ENCODE measurements at regions not wholly inside any gene's neighbourhood (a gene's known extent, or its start where the extent isn't known, plus 50 kb on each side); places are given as distances from the start of the nearest gene placed in this dataset.
"Not testable (repeated sequence)": the region's sequence is repeated elsewhere in the genome, so short reads cannot be mapped to it uniquely, and the experiment has no call there.

DNA sequence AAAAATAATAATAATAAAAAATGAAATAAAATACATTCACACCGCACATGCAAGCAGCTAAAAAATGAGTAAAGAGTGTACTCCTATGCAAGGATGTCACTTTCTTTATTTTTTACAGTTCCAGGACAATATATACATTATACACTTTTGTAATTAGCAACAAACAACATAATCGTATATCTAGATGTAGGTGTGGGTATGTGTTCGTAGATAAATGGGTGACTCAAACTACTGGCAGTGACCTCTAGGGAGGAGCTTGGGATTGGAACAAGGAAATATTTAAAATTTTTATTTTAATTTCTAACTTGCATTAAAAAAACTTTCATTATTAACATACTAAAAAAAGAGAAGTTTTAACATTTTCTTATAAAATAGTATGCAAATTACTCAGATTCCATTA lies 86.1 kb upstream of the MYLIP start:
- DNase-seq (ENCODE audit: low spot score in 2 of 2), result no peak
- Histone ChIP-seq H3K36me3 (no peaks in the 10 kb centered on the region), H3K4me3 (no peak overlapping the region), H3K4me1 (no peaks in the 10 kb centered on the region), H3K27me3 (no peaks in the 10 kb centered on the region), H3K9me3 (no peaks in the 10 kb centered on the region), H3K27ac (no peak overlapping the region)
- no peak for TF ChIP-seq POLR2AphosphoS5 (IDR thresholded peaks at IDR 0.05)
- TF ChIP-seq, protein P1, sequence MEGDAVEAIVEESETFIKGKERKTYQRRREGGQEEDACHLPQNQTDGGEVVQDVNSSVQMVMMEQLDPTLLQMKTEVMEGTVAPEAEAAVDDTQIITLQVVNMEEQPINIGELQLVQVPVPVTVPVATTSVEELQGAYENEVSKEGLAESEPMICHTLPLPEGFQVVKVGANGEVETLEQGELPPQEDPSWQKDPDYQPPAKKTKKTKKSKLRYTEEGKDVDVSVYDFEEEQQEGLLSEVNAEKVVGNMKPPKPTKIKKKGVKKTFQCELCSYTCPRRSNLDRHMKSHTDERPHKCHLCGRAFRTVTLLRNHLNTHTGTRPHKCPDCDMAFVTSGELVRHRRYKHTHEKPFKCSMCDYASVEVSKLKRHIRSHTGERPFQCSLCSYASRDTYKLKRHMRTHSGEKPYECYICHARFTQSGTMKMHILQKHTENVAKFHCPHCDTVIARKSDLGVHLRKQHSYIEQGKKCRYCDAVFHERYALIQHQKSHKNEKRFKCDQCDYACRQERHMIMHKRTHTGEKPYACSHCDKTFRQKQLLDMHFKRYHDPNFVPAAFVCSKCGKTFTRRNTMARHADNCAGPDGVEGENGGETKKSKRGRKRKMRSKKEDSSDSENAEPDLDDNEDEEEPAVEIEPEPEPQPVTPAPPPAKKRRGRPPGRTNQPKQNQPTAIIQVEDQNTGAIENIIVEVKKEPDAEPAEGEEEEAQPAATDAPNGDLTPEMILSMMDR (IDR thresholded peaks at IDR 0.05), result no peak
- TF ChIP-seq POLR2A (IDR thresholded peaks at IDR 0.05), result no peak
- intact Hi-C loops (cut with DNase I; ENCODE audit: low total_unique reads), result no loop called here

GRCh38 chr6:16041327-16041726 lies 87.6 kb upstream of the MYLIP start:
- H3K27ac ChIP-seq, result no peak overlapping the region
- no peaks in the 10 kb centered on the region for H3K36me3 ChIP-seq
- no peaks in the 10 kb centered on the region for H3K4me1 ChIP-seq
- no peaks in the 10 kb centered on the region for H3K27me3 ChIP-seq
- DNase-seq (ENCODE audit: low spot score in 2 of 2), result no peak
- TF ChIP-seq POLR2A (IDR thresholded peaks at IDR 0.05) (no peak), POLR2AphosphoS5 (IDR thresholded peaks at IDR 0.05) (no peak)
- TF ChIP-seq, protein P1 (IDR thresholded peaks at IDR 0.05), result no peak
- H3K9me3 ChIP-seq, result no peaks in the 10 kb centered on the region
- intact Hi-C loops (cut with DNase I; ENCODE audit: low total_unique reads), result no loop called here
- H3K4me3 ChIP-seq, result no peak overlapping the region

DNA sequence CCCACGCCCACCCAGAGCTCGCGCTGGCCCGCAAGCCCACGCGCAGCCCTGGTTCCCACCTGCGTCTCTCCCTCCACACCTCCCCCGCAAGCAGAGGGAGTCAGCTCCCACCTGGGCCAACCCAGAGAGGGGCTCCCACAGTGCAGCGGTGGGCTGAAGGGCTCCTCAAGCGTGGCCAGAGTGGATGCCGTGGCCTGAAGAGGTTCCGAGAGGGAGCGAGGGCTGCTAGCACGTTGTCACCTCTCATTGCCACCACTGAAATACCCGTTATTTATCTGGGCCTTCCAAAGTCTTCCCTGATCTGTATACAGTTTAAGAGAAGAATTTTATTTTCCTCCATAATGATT lies 88.3 kb upstream of the MYLIP start:
- Histone ChIP-seq H3K27me3 (no peaks in the 10 kb centered on the region), H3K9me3 (no peaks in the 10 kb centered on the region), H3K36me3 (no peaks in the 10 kb centered on the region), H3K27ac (no peak overlapping the region), H3K4me1 (no peaks in the 10 kb centered on the region), H3K4me3 (no peak overlapping the region)
- TF ChIP-seq, protein P1 (IDR thresholded peaks at IDR 0.05), result no peak
- no peak for TF ChIP-seq POLR2AphosphoS5 (IDR thresholded peaks at IDR 0.05)
- no peak for TF ChIP-seq POLR2A (IDR thresholded peaks at IDR 0.05)
- intact Hi-C loops (cut with DNase I; ENCODE audit: low total_unique reads), result no loop called here
- no peak for DNase-seq (ENCODE audit: low spot score in 2 of 2)

DNA sequence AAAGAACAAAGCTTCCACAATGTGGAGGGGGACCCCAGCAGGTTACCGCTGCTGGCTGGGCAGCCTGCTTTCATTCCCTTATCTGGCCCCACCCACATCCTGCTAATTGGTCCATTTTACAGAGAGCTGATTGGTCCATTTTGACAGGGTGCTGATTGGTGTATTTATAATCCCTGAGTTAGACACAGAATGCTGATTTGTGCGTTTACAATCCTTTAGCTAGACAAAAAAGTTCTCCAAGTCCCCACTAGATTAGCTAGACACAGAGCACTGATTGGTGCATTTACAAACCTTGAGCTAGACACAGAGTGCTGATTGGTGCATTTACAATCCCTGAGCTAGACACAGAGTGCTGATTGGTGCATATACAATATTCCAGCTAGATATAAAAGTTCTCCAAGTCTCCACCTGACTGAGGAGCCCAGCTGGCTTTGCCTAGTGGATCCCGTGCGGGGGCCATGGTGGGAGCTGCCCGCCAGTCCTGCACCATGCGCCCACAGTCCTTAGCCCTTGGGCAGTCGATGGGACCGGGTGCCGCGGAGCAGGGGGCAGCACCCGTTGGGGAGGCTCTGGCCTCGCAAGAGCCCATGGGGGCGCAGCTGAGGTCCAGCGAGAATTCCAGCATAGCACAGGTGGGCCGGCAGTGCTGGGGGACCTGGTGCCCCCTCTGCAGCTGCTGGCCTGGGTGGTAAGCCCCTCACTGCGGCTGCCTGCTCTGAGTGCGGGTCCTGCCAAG lies 88.8 kb upstream of the MYLIP start:
- H3K4me1 ChIP-seq; H3K27ac ChIP-seq; H3K9me3 ChIP-seq; H3K27me3 ChIP-seq; DNase-seq (ENCODE audit: low spot score in 2 of 2); H3K36me3 ChIP-seq; intact Hi-C loops (cut with DNase I; ENCODE audit: low total_unique reads); H3K4me3 ChIP-seq: not testable (repeated sequence)

GRCh38 chr6:16038938-16039337 lies 89.9 kb upstream of the MYLIP start:
- Histone ChIP-seq H3K9me3 (no peaks in the 10 kb centered on the region), H3K4me1 (no peaks in the 10 kb centered on the region), H3K27me3 (no peaks in the 10 kb centered on the region), H3K27ac (no peak overlapping the region), H3K4me3 (no peak overlapping the region), H3K36me3 (no peaks in the 10 kb centered on the region)
- no peak for DNase-seq (ENCODE audit: low spot score in 2 of 2)
- intact Hi-C loops (cut with DNase I; ENCODE audit: low total_unique reads), result no loop called here
- TF ChIP-seq POLR2AphosphoS5 (IDR thresholded peaks at IDR 0.05), result no peak
- TF ChIP-seq, protein P1 (IDR thresholded peaks at IDR 0.05), result no peak
- no peak for TF ChIP-seq POLR2A (IDR thresholded peaks at IDR 0.05)

Measured in breast epithelium (tissue), 4 donors.